Brain microvascular endothelial cell (primary cell): ENCODE measurements at regions not wholly inside any gene's neighbourhood (a gene's known extent, or its start where the extent isn't known, plus 50 kb on each side); places are given as distances from the start of the nearest gene placed in this dataset.

Experiments
- DNase-seq: peaks from one replicate; pipeline ENCODE4 v3.0.0-alpha.2; 2020
- H3K27ac ChIP-seq: fragments of 250-450 bp; sonication (Bioruptor Pico); 2 replicates; pipeline ENCODE4 v1.5.1; 2020; ENCODE audit warnings: mild to moderate bottlenecking, moderate library complexity
- H3K27me3 ChIP-seq: fragments of 250-450 bp; sonication (Bioruptor Pico); replicated peaks from 2 replicates; pipeline ENCODE4 v1.5.1; 2020; ENCODE audit warnings: mild to moderate bottlenecking
- H3K36me3 ChIP-seq: fragments of 250-450 bp; sonication (Bioruptor Pico); replicated peaks from 2 replicates; pipeline ENCODE4 v1.5.1; 2020; ENCODE audit warnings: mild to moderate bottlenecking
- H3K4me3 ChIP-seq: 2 replicates; pipeline ENCODE4 v1.5.1; 2011; ENCODE audit warnings: low read depth, mild to moderate bottlenecking, control low read depth, low read length, moderate library complexity
- CTCF ChIP-seq: IDR thresholded peaks from 2 replicates; pipeline ENCODE4 v1.5.1; 2011; ENCODE audit warnings: low read depth, mild to moderate bottlenecking, moderate library complexity, low read length, control low read depth, inconsistent platforms; ENCODE audit errors: missing control alignments
- in situ Hi-C: cut with HindIII; loops from 2 replicates; pipeline ENCODE4 v1.10.0; 2017; ENCODE audit warnings: low sequenced_read_pairs, low pct_ligation_motif_present

GRCh38 chr11:123371506-123372297, 58.4 kb upstream of the GRAMD1B start:
- no peak for DNase-seq
- no peak for TF ChIP-seq CTCF
- H3K27me3 ChIP-seq = peaks cover 4% of the 10 kb centered on the region
- in situ Hi-C loops = no loop called here
- no peaks in the 10 kb centered on the region for H3K36me3 ChIP-seq
- no peak overlapping the region for H3K4me3 ChIP-seq
- H3K27ac ChIP-seq = no peak overlapping the region

GRCh38 chr11:123366924-123367323, 63.1 kb upstream of the GRAMD1B start:
- Histone ChIP-seq H3K36me3 (no peaks in the 10 kb centered on the region), H3K4me3 (no peak overlapping the region), H3K27me3 (no peaks in the 10 kb centered on the region), H3K27ac (no peak overlapping the region)
- TF ChIP-seq CTCF = no peak
- no peak for DNase-seq
- in situ Hi-C loops = no loop called here

GRCh38 chr11:123365955-123366354, 64.1 kb upstream of the GRAMD1B start:
- Histone ChIP-seq H3K36me3 (no peaks in the 10 kb centered on the region), H3K27me3 (no peaks in the 10 kb centered on the region), H3K4me3 (no peak overlapping the region), H3K27ac (no peak overlapping the region)
- TF ChIP-seq CTCF = no peak
- in situ Hi-C loops = no loop called here
- DNase-seq = no peak

GRCh38 chr11:123364080-123364479, 66.0 kb upstream of the GRAMD1B start:
- no peak for DNase-seq
- H3K27me3 ChIP-seq = no peaks in the 10 kb centered on the region
- in situ Hi-C loops = no loop called here

GRCh38 chr11:123363556-123363955, 66.5 kb upstream of the GRAMD1B start:
- H3K27me3 ChIP-seq = peaks cover 5% of the 10 kb centered on the region

More at GRCh38 chr11:123364080-123364479, 66.0 kb upstream of the GRAMD1B start:
- no peak overlapping the region for H3K27ac ChIP-seq
- no peaks in the 10 kb centered on the region for H3K36me3 ChIP-seq
- TF ChIP-seq CTCF = no peak
- H3K4me3 ChIP-seq = no peak overlapping the region

More at GRCh38 chr11:123363556-123363955, 66.5 kb upstream of the GRAMD1B start:
- DNase-seq = no peak
- no peak overlapping the region for H3K4me3 ChIP-seq
- no peak for TF ChIP-seq CTCF
- H3K27ac ChIP-seq = no peak overlapping the region
- in situ Hi-C loops = no loop called here
- H3K36me3 ChIP-seq = no peaks in the 10 kb centered on the region
